ENCODE measurements at regions not wholly inside any gene's neighbourhood (a gene's known extent, or its start where the extent isn't known, plus 50 kb on each side); places are given as distances from the start of the nearest gene placed in this dataset.

- TF ChIP-seq EZH2 (optimal IDR thresholded peaks at IDR 0.05; ENCODE audit: low read depth, low read length) (no peak), EZH2phosphoT487 (IDR thresholded peaks at IDR 0.05; ENCODE audit: low read length) (no peak), CTCF (IDR thresholded peaks at IDR 0.05; ENCODE audit: low read length) (no peak)
These were observed 74.5 kb upstream of the AHI1 start for GRCh38 chr6:135572051-135572450.
